Stimulated activated naive CD4-positive, alpha-beta T cell treated with Interleukin-2 at 50 U/mL for 16 hours (primary cell): ENCODE measurements at regions not wholly inside any gene's neighbourhood (a gene's known extent, or its start where the extent isn't known, plus 50 kb on each side); places are given as distances from the start of the nearest gene placed in this dataset.

Experiments used
- DNase-seq: peaks from one replicate; lab custom pipeline; 2025; lab: John Stamatoyannopoulos, UW

DNA sequence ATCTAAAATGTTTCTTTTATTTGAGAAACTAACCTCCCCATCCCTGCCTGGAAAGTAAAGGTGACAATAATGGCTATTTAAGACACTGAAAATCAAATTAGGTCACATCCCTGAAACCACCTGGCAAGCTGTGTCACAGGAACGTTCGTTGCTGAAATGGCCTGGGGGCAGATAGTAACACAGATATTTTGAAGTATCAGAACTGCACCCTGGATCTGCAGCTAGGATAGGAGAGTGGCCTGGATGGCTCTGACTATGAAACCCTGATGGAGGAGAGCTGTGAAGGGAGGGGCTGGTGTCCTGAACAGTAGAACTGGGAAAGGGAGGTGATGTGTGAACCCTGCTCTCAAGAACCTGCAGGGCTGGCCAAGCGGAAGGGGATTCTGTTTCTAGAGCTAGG is 648.3 kb upstream of the CFAP20DC start:
- no peak for DNase-seq

- no peak for DNase-seq
These were observed 647.0 kb upstream of the CFAP20DC start for GRCh38 chr3:59696783-59697182.

- no peak for DNase-seq
These were observed 646.0 kb upstream of the CFAP20DC start for GRCh38 chr3:59695860-59696259.

- no peak for DNase-seq
These were observed 642.3 kb upstream of the CFAP20DC start for GRCh38 chr3:59692117-59692516.

GRCh38 chr3:59690886-59691285 is 641.1 kb upstream of the CFAP20DC start:
- DNase-seq: no peak

DNA sequence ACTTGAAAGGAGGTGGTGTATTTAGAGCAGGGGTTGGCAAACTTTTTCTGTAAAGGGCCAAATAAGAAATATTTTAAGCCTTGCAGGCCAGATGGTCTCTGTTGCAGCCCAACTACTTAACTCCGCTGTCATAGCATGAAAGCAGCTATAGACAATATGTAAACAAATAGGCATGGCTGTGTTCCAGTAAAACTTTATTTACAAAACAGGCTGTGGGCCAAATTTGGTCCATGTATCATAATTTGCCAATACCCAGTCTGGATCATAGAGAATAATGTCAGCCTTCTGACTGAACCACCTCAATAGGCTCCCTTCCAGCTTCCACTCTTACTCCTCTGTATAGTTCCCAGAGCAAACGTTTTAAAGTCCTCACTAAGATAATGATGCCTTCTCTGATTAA is 638.8 kb upstream of the CFAP20DC start:
- no peak for DNase-seq

DNA sequence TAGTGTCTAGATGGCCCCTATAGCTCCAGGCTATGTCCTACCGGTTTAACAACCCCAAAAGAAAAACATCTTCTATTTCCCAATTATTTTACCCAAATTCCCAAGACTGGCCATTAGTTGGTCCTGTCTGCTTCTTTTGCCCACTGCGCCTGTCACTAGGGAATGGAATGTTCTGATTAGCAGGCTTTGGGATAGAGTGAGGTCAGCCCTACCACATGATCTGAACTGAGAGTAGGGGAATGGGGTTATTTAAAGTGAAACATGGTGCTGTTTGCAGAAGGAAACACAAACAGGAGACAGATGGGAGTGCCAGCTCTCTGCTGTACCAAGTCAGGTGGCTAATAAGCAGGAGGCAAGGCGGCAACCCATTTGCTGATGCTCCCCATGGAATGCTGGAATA is 635.6 kb upstream of the CFAP20DC start:
- no peak for DNase-seq

DNA sequence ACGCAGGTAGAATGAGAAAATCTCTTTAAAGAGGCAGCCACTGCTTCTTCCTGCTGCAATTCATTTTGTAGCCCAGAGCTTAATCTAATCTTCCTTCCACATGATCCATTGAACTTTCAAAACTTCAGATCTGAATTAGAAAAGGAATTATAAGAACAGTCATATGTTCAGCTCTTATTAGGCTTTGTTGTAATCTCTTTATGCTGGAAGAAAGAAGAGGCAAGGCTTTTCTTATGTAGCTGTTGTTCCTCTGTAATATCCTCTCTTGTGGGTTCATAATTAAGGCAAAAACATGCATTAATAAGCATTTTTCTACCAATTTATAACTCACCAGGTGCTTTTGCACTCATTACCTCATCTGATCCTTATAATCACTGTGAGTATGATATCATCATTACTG is 634.9 kb upstream of the CFAP20DC start:
- no peak for DNase-seq

GRCh38 chr3:59680919-59681318 is 631.1 kb upstream of the CFAP20DC start:
- no peak for DNase-seq

GRCh38 chr3:59677747-59678702 is 628.2 kb upstream of the CFAP20DC start:
- DNase-seq: no peak

GRCh38 chr3:59675495-59675894 is 625.7 kb upstream of the CFAP20DC start:
- no peak for DNase-seq

GRCh38 chr3:59663076-59663850 is 613.4 kb upstream of the CFAP20DC start:
- no peak for DNase-seq

GRCh38 chr3:59660852-59661625 is 611.2 kb upstream of the CFAP20DC start:
- DNase-seq: no peak

GRCh38 chr3:59660376-59660775 is 610.6 kb upstream of the CFAP20DC start:
- DNase-seq: no peak

- no peak for DNase-seq
These were observed 609.9 kb upstream of the CFAP20DC start for GRCh38 chr3:59659755-59660154.

DNA sequence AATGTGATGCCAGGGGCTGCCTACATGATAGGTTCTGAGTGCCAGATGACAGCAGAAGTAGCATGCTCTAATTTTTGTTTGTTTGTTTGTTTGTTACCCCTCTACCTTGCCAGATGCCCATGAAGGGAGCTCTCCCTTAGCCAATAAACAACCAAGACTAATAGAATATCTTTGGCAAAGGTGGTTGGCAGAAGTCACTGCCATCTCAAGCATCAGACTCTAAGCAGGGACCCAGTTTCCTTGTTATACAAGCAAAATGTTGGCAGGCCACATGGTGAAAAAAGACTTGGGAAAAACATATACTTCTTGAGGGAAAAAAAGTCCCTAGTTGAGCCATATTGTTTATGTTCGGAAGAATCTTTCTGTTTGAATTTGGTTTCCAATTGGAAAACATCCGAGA is 609.0 kb upstream of the CFAP20DC start:
- no peak for DNase-seq

DNA sequence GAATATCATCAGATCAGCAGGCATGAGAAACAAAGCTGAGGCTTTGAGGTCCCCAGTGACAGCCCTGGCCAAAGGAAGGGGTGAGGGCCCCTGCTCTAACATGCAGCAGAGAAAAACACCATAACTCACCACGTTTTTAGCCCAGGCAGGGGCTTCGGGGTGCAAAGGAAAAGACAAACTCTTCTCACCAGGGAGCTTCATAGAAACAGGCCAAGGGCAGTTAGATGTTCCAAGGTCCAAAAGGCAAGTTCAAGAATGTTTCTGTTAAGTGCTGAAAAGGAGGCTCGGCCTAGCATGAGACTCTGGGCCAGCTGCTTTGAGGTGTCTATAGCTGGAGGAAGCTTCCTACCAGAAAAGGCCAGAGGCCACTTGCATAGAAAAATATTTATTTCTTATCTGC is 608.4 kb upstream of the CFAP20DC start:
- DNase-seq: no peak

DNA sequence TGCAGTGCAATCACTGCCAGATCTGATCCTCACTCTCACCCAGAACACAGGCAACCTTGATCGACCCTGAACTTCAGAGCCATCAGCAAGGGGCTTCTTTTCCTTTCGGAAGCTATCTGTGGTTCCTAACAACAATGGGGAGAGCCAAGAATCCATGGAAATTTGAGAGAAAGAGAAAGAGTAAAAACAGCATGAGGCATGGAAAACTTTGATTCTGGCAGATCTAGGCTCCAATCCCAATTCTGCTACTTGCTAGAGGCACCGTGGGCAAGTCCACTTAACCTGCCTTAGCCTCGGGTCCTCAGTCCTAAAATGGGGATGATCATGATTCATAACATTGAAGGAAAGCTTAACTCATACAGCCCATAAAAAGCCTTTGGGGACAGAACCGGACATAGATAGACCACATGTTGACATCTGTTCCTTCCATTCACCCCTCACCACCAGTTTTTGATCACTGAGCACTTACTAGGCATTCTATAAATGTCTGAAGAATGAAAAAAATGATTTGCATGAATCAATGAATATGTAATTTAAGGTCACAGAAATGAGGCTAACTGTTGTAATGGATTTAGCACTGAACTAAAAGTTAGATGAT is 605.7 kb upstream of the CFAP20DC start:
- no peak for DNase-seq

- DNase-seq: no peak
These were observed 604.9 kb upstream of the CFAP20DC start for GRCh38 chr3:59654480-59655417.

GRCh38 chr3:59654123-59654479 is 604.3 kb upstream of the CFAP20DC start:
- no peak for DNase-seq
